SKM-1 (cell line): ENCODE measurements at regions not wholly inside any gene's neighbourhood (a gene's known extent, or its start where the extent isn't known, plus 50 kb on each side); places are given as distances from the start of the nearest gene placed in this dataset.
"Not testable (repeated sequence)": the region's sequence is repeated elsewhere in the genome, so short reads cannot be mapped to it uniquely, and the experiment has no call there.

Source experiments
- DNase-seq: peaks from one replicate; lab custom pipeline; 2025; ENCODE audit not compliant: unreplicated experiment; lab: John Stamatoyannopoulos, UW

DNA sequence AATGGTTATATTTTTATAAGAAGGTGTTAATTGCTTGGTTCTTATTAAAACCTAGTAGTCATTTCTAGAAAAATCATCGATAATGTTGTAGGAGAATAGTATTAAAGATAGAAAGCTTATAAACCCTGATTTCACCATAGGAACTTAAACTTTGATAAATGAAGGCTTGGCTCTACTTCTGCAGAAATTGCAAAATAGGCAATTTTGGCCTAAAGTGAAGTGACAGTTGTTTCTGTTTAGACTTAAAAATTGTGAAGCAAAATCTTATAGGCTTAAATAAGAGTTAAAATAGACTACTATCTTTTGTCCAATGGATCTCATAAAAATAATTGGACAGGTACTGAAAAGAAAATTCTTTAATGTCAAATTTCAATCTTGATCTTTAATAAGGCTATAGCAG lies 321.6 kb upstream of the FZD8 start:
- DNase-seq, result no peak

DNA sequence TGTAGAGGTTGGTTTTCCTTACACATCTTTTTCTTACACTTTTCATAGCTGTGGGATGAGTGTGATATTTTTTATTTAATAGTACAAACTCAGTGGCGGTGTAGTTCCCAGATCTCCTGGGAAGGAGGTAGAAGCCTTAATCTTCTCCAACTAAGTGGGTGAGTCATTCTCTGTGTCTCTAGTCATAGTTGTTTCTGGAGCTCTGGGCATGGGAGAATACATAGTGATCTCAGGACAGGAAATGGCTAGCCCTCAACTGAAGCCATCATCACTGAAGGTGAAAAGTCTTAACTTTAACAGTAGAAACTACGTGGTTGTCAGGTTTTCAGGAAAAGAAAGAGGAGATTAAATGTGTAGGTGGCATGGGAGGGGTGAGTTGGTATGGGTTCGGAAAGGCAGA lies 319.4 kb upstream of the FZD8 start:
- DNase-seq, result no peak

DNA sequence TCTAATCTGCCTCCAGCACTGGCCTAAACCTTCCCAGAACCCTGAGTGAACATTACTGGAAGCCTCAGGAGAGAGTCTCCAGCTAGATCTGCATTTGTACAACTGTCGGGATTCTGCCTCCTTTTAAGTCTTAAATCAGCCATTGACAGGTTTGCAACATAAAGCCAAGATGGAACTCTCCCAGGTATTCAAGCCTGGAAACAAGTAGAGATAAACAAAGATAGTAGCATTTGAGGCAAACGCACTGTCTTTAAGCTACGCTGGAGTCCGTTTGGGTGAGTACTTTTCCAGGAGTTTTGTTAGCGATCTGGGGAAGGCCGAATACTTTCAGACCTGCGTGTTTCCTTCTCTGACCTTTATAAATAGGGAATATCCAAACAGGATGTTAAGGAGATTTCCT lies 317.2 kb upstream of the FZD8 start:
- no peak for DNase-seq

DNA sequence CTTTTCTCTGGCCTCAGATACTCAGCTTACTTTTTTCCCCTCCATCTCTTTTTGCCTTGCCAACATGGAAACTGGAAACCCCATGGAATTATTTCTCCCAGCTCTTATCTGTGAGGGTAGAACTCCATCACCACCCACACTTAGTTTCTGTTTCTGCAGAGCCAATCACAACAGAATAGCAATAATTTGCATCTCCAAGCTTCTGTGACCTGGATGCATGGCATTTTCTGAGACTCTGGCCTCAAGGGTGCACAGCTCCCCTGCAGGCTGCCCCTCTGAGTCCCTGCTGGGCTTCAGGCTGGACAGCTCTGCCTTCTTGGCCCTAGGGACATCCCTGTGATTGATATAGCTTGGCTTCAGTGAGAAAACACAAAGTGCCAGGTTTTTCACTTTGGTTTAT lies 316.5 kb upstream of the FZD8 start:
- not testable (repeated sequence) for DNase-seq

DNA sequence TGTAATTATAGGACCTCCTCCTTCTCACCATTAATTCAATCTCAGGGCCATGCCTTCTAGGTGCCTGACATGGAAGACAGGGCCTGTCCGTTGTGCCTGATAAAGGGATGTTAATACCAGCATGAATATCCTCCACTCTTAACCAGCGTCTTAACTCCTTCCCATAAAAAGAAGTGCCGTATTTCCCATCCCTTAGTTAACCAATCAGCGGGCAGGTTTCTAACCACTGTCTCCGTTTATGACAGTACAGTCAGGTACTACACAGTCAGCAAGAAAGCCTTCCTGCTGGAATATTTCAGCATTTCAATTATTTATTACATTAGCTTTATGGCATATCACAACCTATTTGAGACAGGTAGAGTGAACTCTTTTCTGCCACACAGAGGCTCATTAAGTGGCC lies 308.6 kb upstream of the FZD8 start:
- DNase-seq, result no peak

DNA sequence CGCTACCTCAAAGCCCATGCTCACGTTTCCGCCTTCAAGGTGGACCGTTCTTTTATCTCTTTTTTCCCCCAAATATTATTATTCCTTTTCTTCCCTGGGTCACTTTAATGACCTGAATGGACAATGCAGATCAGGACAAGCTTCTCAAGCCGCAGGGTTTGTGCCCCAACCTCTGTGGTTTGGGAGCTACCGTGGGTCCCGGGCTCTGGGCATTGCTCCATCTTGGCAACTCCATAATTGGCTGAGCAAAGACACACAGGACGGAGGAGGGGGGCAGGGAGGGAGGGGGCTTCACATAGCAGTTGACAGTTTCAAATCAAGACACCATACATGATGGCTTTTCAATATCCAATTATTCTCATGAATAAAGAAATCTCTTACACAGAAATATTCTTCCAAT lies 308.1 kb upstream of the FZD8 start:
- no peak for DNase-seq

DNA sequence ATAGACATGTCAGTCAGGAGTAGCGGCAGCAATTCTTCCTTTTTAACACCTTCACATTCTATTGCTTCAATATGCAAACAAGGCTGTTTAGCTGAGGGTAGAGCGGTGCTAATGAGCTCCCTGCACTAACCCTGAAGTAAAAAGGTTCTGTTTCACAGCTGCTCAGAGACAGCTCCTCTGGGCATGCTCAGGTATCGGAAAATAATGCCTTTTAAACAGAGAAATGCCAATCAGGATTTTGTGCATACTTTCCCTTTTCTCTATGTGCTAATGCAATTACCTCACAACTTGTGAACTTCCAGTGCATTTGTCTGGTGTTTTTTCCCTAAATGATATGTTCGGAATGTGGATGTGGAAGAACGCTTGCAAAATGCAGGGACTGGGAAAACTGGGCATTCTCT lies 307.7 kb upstream of the FZD8 start:
- DNase-seq, result no peak

DNA sequence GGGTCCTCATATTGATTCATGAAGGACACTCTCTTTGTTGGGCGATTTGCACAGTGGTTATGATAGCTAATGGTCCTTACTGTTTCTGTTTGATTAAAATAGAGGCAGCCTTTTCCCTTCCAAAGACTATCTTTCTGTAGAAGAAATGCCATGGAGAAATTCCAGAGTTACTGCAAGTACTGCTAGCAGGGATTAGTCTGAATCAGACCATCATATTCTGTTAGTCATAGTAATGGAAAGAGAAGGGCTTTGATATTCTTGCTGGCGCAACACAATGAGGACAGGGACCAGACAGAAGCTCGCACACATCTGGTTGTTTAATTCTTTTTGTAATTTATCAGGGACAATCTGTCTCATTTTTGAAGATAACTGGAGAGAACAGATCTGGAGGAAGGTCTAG lies 304.5 kb upstream of the FZD8 start:
- DNase-seq, result no peak

DNA sequence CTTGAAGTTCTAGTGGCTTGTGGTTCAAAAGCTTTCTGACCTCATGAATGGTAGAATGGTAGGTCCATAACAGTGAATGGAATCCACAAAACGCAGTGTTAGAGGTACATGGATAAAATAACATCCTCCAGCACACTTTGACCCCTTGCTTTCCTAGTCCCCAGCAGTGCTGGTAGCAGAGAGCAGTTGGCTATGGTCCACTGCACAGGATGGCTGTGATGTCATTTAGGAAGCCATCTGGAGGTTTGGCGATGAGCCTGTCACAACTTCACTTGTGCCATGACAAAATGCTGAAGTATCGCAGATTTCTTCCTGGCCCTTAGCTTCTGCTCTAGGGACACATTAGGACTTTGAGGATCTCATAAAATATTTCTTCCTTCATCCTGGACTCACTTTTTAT lies 300.0 kb upstream of the FZD8 start:
- no peak for DNase-seq

DNA sequence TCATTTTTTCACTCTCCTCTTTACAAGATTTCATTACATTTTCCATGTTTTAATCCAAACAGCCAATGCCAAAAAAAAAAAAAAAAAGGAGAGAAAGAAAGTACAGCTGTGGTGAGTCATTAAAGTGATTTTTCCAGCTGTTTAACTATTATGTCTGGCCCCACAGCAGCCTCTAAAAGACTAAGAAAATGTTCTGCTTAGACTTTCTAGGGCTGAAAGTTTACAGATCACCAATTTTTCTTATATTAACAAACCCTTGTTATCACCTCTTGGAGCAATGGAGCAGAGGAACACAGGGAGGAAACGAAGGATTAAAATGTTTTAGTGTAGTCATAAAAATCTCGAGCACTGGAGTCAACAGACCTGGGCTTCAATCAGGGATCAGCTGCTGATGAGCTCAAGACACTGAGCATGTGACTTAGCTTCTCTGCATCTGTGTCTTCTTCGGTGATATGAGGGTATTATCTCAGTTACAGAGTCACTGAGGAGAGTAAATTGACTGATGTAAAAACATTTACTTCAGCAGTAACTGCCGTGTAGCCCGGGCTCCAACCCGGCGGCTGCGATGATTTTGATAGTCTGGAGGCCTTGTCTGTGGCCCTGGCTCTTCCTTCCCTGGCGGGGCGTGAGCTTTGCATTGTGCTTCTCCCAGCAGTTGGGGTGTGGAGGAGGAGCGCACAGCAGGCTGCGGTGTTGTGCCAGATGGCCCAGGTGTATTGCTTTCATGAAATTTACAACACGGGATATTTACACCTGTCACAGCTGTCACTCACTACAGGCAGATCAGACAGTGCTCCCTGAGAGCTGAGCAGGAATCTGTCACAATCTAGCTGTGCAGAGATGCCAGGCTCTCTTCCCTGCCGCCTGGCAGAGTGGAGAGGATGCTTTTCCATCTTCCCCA lies 298.3 kb upstream of the FZD8 start:
- DNase-seq, result no peak

DNA sequence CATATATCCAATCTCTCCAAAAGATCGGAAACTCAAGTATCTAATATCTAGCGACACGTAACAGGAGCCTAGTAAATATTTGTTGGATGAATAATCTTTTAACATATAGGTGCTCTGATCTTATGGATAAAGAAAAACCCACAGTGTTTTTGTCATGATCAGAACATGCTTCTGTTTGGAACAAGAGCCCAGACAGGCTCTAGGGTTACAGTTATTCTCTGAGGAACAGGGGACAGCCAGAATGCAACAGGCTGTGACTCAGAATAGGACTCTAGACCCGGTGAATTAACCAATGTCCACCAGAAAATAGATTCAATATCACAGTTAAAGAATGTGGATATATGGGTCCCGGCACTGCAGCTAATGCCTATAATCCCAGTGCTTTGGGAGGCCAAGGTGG lies 296.1 kb upstream of the FZD8 start:
- no peak for DNase-seq

DNA sequence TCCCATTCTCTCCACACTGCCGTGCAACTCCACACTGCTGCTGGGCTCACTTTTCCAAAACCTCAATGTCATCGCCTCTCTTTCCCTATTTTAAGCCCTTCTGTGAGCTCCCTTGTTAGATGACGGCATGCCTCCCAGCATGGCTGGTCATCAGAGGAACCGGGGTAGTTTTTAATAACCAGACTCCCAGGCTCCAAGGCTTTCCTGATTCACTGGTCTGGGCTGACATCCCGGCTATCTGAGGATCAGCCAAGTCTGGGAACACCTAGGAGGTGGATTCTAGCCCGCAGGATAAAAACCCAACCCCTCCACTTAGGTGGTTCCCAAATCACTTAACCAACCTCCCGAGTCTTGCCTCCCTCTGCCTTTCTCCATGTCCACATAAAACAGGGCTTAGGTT lies 295.4 kb upstream of the FZD8 start:
- no peak for DNase-seq

DNA sequence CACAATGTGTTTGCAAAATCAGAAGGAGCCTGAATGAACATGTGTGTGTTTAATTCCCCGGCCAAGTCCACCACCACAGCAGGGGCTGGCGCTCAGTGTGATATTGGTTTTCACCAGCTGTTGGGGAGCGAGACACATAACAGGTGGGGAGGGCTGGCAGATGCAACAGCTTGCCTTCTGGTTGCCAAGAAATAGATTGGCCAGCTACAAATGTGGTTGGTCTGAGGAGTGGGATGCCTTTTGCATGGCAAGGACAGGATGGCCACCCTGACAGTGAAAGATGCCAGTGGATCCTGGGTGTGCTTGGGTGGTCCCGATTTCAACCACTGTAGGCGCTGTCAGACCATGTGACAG lies 292.5 kb upstream of the FZD8 start:
- DNase-seq, result no peak

DNA sequence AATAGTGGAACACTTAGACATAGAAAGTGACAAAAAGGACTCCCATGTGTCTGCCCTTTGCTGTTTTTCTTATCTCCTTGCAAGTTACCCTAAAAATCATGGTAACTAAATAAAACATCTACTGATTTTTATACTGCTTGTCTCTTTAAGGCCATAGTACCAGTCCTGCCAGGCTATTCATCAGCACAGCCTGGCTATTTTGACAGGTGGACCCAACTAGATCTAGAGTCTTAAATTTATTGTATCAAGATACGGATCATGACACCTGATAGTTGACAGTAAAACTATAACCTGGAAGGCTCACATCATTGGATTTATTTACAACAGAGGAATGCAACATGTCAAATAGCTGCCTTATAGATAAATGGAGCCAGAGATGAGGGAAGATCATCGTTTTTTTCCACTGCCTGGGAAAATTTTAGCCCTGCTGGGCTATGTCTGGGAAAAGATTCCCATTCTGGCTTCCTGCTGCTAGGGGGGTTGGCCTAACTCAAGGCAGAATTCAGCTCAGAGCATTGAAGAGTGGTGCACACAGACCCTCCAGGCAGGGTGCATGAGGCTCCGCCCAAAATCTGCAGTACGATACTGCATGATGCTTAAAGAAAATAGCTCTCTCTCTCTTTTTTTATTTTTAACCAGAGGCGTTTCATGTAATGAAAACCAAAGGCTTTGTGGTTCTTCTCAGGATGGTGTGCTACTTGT lies 292.0 kb upstream of the FZD8 start:
- DNase-seq, result no peak

DNA sequence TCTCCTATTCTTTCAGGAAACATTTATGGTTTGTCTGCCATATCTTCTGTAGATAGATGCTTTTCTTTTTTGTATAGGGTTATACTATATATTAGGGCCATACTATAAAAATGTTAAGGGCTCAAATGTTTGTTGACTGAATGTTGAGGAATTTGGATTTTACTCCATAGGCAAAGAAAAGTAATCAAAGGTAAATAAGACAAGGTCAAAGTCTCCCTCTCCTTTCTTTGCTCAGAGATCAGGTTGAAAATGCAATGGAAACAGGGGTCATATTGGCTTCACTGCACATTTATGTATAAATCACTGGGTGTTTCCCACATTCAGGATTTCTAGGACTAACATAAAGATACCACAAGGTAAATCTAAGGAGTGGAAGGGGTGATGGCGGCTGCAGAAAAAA lies 291.4 kb upstream of the FZD8 start:
- no peak for DNase-seq

DNA sequence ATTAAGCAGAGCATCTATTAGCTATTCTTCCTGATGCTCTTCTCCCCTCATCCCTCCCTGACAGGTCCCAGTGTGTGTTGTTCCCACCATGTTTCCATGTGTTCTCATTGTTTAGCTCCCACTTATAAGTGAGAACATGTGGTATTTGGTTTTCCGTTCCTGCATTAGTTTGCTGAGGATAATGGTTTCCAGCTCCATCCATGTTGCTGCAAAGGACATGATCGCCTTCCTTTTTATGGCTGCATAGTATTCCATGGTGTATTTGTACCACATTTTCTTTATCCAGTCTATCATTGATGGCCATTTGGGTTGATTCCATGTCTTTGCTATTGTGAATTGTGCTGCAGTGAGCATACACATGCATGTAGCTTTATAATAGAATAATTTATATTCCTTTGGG lies 287.9 kb upstream of the FZD8 start:
- DNase-seq, result not testable (repeated sequence)

DNA sequence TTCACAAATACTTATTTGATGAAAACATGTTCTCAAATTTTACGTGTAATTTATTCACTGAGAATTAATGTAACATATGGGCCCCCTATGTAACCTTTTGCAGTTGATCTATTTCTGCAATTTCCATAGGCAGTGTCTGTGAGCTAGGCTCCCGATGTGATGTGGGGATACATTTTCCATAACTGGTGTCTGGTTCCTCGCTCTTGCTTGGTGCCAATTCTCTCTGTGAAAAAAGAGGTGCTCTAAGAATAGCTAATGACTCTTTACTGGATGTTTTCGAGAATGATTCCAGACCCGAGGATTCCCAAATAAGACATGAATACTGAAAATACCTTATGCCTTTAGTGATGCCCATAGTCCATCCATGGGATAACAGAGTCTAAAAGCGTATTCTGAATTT lies 286.7 kb upstream of the FZD8 start:
- DNase-seq, result no peak

DNA sequence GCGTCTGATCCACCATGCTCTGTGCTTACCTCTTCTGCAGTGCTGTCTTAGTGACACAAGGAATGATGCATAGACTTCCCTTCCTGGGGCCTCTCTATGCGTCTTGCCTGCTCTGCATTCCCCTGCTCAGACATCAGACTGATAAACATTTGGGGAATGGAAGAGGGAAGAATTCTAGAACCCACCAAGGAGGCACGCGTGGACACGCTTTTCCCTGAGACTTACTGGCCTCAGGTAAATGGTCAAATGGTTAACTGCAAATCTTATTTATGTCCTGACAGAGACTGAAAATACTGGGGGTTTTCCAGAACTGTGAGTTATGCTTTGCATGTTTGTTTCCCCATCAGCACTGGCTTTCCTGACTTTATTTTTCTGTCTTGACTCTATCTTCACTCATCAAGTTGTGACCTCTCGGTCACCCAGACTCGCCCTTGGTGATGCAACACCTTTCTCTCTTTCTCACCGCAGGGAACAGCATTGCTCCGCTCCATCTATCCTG lies 285.9 kb upstream of the FZD8 start:
- DNase-seq, result no peak

DNA sequence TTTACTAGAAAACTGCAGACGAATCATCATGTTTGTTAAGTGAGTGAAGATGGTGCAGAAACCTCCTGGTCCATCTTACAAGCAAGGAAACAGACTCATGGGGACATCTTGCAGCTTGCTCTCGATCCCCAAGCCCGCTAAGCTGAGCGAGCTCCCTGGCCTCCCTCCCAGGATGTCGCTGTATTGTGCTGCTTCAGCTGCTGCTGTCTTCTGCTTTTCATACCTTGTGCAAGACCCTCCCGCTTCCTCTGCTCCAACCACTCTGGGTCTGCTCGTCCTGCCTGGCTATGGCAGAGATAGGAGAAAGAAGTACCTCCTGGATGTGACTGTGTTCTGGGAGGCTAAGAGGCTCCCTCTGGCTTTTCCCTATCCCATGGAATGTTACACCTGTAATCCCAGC lies 285.2 kb upstream of the FZD8 start:
- peak; percentile 29 for DNase-seq

DNA sequence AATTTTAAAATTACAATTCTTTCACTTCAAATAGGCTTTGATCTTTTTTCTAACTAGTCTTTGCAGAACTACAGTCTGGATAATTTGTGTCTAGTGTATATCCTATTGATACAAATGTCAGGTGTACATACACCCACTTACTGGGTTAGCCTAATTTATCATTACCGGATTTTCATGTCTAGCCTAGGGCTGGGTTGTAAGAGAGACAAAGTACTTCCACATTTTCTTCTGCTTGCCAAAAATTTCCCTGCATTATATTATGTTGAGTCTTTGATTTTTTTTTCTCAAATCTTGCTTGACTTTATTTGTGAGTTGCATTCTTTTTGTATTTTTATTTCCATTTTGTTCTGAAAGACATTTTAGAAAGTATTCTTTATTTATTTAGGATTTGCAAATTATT lies 284.8 kb upstream of the FZD8 start:
- no peak for DNase-seq

DNA sequence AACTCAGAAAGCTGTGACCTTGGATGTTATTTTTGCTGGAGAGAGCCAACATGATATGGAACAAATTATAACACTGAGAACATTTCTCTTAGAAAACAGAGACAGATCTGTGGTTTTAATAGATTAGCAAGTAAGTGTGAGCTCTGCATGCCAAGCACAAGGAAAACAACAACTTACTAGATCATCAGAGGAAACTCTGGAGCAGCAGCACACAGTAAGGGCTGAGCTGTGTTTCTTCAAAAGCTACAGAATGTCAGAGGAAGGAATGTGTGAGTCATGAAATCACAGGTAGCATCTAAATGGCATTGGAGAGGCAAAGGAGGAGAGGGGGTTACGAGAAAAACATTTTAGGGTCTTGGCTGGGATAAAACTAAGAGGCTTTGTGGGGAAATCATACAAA lies 283.4 kb upstream of the FZD8 start:
- no peak for DNase-seq

DNA sequence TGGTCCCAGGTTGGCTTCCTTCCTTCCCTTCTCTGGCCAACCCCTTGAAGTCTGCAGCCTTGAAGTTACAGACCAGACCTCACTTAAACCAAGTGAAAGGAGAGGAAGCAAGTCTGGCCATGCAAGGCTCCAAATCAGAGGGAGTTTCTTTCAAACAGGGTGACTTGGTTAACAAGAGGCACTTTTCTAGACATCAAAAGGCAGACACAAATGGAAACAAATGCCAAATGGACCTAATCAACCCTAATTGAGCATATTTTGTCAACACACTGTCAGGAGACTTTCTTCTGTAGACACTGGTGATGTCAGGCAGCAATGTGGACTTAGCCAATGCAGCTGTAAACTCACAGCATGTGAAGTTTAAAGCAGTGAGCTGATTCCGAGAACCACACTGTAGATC lies 282.7 kb upstream of the FZD8 start:
- DNase-seq, result no peak
